Neural cell (in vitro differentiated cells): ENCODE measurements at regions not wholly inside any gene's neighbourhood (a gene's known extent, or its start where the extent isn't known, plus 50 kb on each side); places are given as distances from the start of the nearest gene placed in this dataset.

Experiments used
- H2AFZ ChIP-seq: fragments of 200-600, 300-800 bp; sonication (generic), shearing (Covaris generic); 2 replicates; pipeline ENCODE4 v1.6.0; 2014; ENCODE audit warnings: low read depth, mild to moderate bottlenecking, antibody characterized with exemption, low read length, moderate library complexity
- H3F3A ChIP-seq: fragments of 200-600 bp; shearing (Covaris generic); 2 replicates; pipeline ENCODE4 v1.6.1; 2016; ENCODE audit warnings: mild to moderate bottlenecking, moderate library complexity, mixed read lengths, antibody characterized with exemption, low read length; ENCODE audit not compliant: insufficient read depth, poor library complexity, severe bottlenecking
- H3K27ac ChIP-seq: fragments of 200-600, 300-800 bp; sonication (generic), shearing (Covaris generic); 2 replicates; pipeline ENCODE4 v1.5.1; 2014; ENCODE audit warnings: mild to moderate bottlenecking, low read length, moderate library complexity
- H3K27me3 ChIP-seq: fragments of 300-800, 200-600 bp; sonication (generic), shearing (Covaris generic); 2 replicates; pipeline ENCODE4 v1.6.0; 2014; ENCODE audit warnings: mild to moderate bottlenecking, low read depth, low read length, moderate library complexity; ENCODE audit not compliant: insufficient read depth
- H3K36me3 ChIP-seq: fragments of 300-800, 200-600 bp; sonication (generic), shearing (Covaris generic); 2 replicates; pipeline ENCODE4 v1.5.1; 2014; ENCODE audit warnings: mild to moderate bottlenecking, antibody characterized with exemption, low read length, moderate library complexity; ENCODE audit not compliant: insufficient read depth
- H3K4me2 ChIP-seq: fragments of 300-800, 200-600 bp; sonication (generic), shearing (Covaris generic); 2 replicates; pipeline ENCODE4 v1.6.0; 2014; ENCODE audit warnings: mild to moderate bottlenecking, low read length
- H3K4me3 ChIP-seq: fragments of 300-800, 200-600 bp; sonication (generic), shearing (Covaris generic); 2 replicates; pipeline ENCODE4 v1.5.1; 2014; ENCODE audit warnings: mild to moderate bottlenecking, low read length, moderate library complexity
- H3K79me2 ChIP-seq: fragments of 200-600 bp; shearing (Covaris generic); replicated peaks from 2 replicates; pipeline ENCODE4 v1.6.0; 2014; ENCODE audit warnings: mild to moderate bottlenecking, low read length, moderate library complexity; ENCODE audit not compliant: insufficient read depth
- H3K9ac ChIP-seq: fragments of 300-800, 200-600 bp; sonication (generic), shearing (Covaris generic); 2 replicates; pipeline ENCODE4 v1.6.1; 2016; ENCODE audit warnings: mild to moderate bottlenecking, low read length, mixed read lengths
- H3K9me2 ChIP-seq: fragments of 200-600 bp; shearing (Covaris generic); 2 replicates; pipeline ENCODE4 v1.6.1; 2016; ENCODE audit warnings: mild to moderate bottlenecking, low read length, mixed read lengths; ENCODE audit not compliant: insufficient read depth
- H3K9me3 ChIP-seq: fragments of 200-600, 300-800 bp; sonication (generic), shearing (Covaris generic); 2 replicates; pipeline ENCODE4 v1.6.1; 2016; ENCODE audit warnings: mild to moderate bottlenecking, mixed run types, low read length, moderate library complexity, mixed read lengths
- H4K20me1 ChIP-seq: fragments of 200-600 bp; shearing (Covaris generic); 2 replicates; pipeline ENCODE4 v1.6.1; 2016; ENCODE audit warnings: mild to moderate bottlenecking, mixed run types; ENCODE audit not compliant: insufficient read depth
- EP300 ChIP-seq: fragments of 450-650 bp; conservative IDR thresholded peaks from 2 replicates; pipeline ENCODE4 v1.6.1; 2014; ENCODE audit warnings: antibody characterized with exemption, mild to moderate bottlenecking, moderate library complexity; ENCODE audit not compliant: poor library complexity, severe bottlenecking
- EZH2 ChIP-seq: fragments of 200-600, 300-800 bp; shearing (Covaris generic), sonication (generic); IDR thresholded peaks from 2 replicates; pipeline ENCODE4 v1.6.1; 2014; ENCODE audit warnings: antibody characterized with exemption, low read length, borderline replicate concordance, mild to moderate bottlenecking; ENCODE audit not compliant: insufficient read depth, poor library complexity, severe bottlenecking
- MXI1 ChIP-seq: fragments of 450-650 bp; conservative IDR thresholded peaks from 2 replicates; pipeline ENCODE4 v1.6.1; 2014; ENCODE audit warnings: antibody characterized with exemption, mild to moderate bottlenecking; ENCODE audit not compliant: poor library complexity, severe bottlenecking
- POLR2AphosphoS5 ChIP-seq: IDR thresholded peaks from 2 replicates; pipeline ENCODE4 v1.6.1; 2012
- RAD21 ChIP-seq: fragments of 450-650 bp; conservative IDR thresholded peaks from 2 replicates; pipeline ENCODE4 v1.6.1; 2014; ENCODE audit warnings: antibody characterized with exemption, mild to moderate bottlenecking, moderate library complexity
- SMC3 ChIP-seq: fragments of 450-650 bp; conservative IDR thresholded peaks from 2 replicates; pipeline ENCODE4 v1.6.1; 2014; ENCODE audit warnings: antibody characterized with exemption, mild to moderate bottlenecking, moderate library complexity; ENCODE audit not compliant: poor library complexity
- TAF1 ChIP-seq: IDR thresholded peaks from 2 replicates; pipeline ENCODE4 v1.6.1; 2012; ENCODE audit warnings: low read depth
- TF ChIP-seq, protein P1 (sequence below): IDR thresholded peaks from 2 replicates; pipeline ENCODE4 v1.6.1; 2012; ENCODE audit warnings: borderline replicate concordance
- TF ChIP-seq, protein P2 (sequence below): fragments of 450-650 bp; IDR thresholded peaks from 2 replicates; pipeline ENCODE4 v1.5.1; 2014; ENCODE audit warnings: antibody characterized with exemption, mild to moderate bottlenecking, moderate library complexity; ENCODE audit not compliant: poor library complexity, severe bottlenecking

- Histone ChIP-seq H3K9ac (no peak overlapping the region), H3K9me3 (no peaks in the 10 kb centered on the region), H3K4me3 (no peak overlapping the region), H3K36me3 (no peaks in the 10 kb centered on the region), H3F3A (no peaks in the 10 kb centered on the region), H3K27me3 (no peaks in the 10 kb centered on the region), H3K9me2 (no peaks in the 10 kb centered on the region), H4K20me1 (no peaks in the 10 kb centered on the region), H3K27ac (no peak overlapping the region), H3K79me2 (no peaks in the 10 kb centered on the region), H2AFZ (no peak overlapping the region), H3K4me2 (no peak overlapping the region)
- TF ChIP-seq SMC3 (no peak), EZH2 (no peak), EP300 (no peak), POLR2AphosphoS5 (no peak), MXI1 (no peak), RAD21 (no peak)
- TF ChIP-seq, protein P1, sequence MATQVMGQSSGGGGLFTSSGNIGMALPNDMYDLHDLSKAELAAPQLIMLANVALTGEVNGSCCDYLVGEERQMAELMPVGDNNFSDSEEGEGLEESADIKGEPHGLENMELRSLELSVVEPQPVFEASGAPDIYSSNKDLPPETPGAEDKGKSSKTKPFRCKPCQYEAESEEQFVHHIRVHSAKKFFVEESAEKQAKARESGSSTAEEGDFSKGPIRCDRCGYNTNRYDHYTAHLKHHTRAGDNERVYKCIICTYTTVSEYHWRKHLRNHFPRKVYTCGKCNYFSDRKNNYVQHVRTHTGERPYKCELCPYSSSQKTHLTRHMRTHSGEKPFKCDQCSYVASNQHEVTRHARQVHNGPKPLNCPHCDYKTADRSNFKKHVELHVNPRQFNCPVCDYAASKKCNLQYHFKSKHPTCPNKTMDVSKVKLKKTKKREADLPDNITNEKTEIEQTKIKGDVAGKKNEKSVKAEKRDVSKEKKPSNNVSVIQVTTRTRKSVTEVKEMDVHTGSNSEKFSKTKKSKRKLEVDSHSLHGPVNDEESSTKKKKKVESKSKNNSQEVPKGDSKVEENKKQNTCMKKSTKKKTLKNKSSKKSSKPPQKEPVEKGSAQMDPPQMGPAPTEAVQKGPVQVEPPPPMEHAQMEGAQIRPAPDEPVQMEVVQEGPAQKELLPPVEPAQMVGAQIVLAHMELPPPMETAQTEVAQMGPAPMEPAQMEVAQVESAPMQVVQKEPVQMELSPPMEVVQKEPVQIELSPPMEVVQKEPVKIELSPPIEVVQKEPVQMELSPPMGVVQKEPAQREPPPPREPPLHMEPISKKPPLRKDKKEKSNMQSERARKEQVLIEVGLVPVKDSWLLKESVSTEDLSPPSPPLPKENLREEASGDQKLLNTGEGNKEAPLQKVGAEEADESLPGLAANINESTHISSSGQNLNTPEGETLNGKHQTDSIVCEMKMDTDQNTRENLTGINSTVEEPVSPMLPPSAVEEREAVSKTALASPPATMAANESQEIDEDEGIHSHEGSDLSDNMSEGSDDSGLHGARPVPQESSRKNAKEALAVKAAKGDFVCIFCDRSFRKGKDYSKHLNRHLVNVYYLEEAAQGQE, result no peak
- TF ChIP-seq, protein P2, sequence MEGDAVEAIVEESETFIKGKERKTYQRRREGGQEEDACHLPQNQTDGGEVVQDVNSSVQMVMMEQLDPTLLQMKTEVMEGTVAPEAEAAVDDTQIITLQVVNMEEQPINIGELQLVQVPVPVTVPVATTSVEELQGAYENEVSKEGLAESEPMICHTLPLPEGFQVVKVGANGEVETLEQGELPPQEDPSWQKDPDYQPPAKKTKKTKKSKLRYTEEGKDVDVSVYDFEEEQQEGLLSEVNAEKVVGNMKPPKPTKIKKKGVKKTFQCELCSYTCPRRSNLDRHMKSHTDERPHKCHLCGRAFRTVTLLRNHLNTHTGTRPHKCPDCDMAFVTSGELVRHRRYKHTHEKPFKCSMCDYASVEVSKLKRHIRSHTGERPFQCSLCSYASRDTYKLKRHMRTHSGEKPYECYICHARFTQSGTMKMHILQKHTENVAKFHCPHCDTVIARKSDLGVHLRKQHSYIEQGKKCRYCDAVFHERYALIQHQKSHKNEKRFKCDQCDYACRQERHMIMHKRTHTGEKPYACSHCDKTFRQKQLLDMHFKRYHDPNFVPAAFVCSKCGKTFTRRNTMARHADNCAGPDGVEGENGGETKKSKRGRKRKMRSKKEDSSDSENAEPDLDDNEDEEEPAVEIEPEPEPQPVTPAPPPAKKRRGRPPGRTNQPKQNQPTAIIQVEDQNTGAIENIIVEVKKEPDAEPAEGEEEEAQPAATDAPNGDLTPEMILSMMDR, result no peak
These were observed 151.6 kb upstream of the CSNK1A1L start for GRCh38 chr13:37257051-37257450.

GRCh38 chr13:37241786-37242185 is 136.3 kb upstream of the CSNK1A1L start:
- Histone ChIP-seq H3F3A (no peaks in the 10 kb centered on the region), H3K27ac (no peak overlapping the region), H3K79me2 (no peaks in the 10 kb centered on the region), H3K9me2 (no peaks in the 10 kb centered on the region), H3K27me3 (no peaks in the 10 kb centered on the region), H3K4me2 (no peak overlapping the region), H4K20me1 (no peaks in the 10 kb centered on the region), H3K4me3 (no peak overlapping the region), H2AFZ (no peak overlapping the region), H3K36me3 (no peaks in the 10 kb centered on the region), H3K9ac (no peak overlapping the region), H3K9me3 (no peaks in the 10 kb centered on the region)
- TF ChIP-seq POLR2AphosphoS5 (no peak), TAF1 (no peak), EP300 (no peak), EZH2 (no peak), RAD21 (no peak), MXI1 (no peak), SMC3 (no peak)
- TF ChIP-seq, protein P1, result no peak
- TF ChIP-seq, protein P2, result no peak
